Right atrium auricular region (tissue), 2 donors: ENCODE measurements at regions not wholly inside any gene's neighbourhood (a gene's known extent, or its start where the extent isn't known, plus 50 kb on each side); places are given as distances from the start of the nearest gene placed in this dataset.

Experiments
- DNase-seq: peaks from one replicate; pipeline ENCODE4 v3.0.0-alpha.2; 2019; ENCODE audit warnings: low spot score
- H3K27ac ChIP-seq, 2 donors: fragments of 200-600 bp; sonication (generic); 1 replicate in 1 of 2; 2 replicates in 1 of 2; pipeline ENCODE4 v1.5.1; 2016 to 2019
- H3K27me3 ChIP-seq, 2 donors: fragments of 200-600 bp; sonication (generic); one replicate each; pipeline versions ENCODE4 v1.5.1 to v1.6.0; 2017 to 2019
- H3K36me3 ChIP-seq: fragments of 200-600 bp; sonication (generic); one replicate; pipeline ENCODE4 v1.5.1; 2016
- H3K4me1 ChIP-seq, 2 donors: fragments of 200-600 bp; sonication (generic); one replicate each; pipeline versions ENCODE4 v1.5.1 to v1.6.0; 2017 to 2019
- H3K4me3 ChIP-seq, 2 donors: fragments of 200-600 bp; sonication (generic); 1 replicate in 1 of 2; 2 replicates in 1 of 2; pipeline ENCODE4 v1.5.1; 2017 to 2019; ENCODE audit warnings: mild to moderate bottlenecking in 1 of 2, moderate library complexity in 1 of 2
- H3K9me3 ChIP-seq, 2 donors: fragments of 200-600 bp; sonication (generic); one replicate each; pipeline ENCODE4 v1.5.1; 2019
- TF ChIP-seq, protein P1 (sequence below), 2 donors: fragments of 200-600 bp; sonication (generic); IDR thresholded peaks; one replicate each; pipeline ENCODE4 v1.5.1; 2019; ENCODE audit warnings: antibody characterized with exemption in 2 of 2

GRCh38 chr2:37873749-37874330, 51.2 kb upstream of the RMDN2 start:
- Histone ChIP-seq H3K27ac (peak overlapping the region in 1 of 2 donors; percentile 38), H3K36me3 (no peaks in the 10 kb centered on the region), H3K27me3 (no peaks in the 10 kb centered on the region), H3K9me3 (no peaks in the 10 kb centered on the region), H3K4me3 (no peak overlapping the region), H3K4me1 (peaks cover 0 to 53% of the 10 kb centered on the region in 2 donors)
- TF ChIP-seq, protein P1, sequence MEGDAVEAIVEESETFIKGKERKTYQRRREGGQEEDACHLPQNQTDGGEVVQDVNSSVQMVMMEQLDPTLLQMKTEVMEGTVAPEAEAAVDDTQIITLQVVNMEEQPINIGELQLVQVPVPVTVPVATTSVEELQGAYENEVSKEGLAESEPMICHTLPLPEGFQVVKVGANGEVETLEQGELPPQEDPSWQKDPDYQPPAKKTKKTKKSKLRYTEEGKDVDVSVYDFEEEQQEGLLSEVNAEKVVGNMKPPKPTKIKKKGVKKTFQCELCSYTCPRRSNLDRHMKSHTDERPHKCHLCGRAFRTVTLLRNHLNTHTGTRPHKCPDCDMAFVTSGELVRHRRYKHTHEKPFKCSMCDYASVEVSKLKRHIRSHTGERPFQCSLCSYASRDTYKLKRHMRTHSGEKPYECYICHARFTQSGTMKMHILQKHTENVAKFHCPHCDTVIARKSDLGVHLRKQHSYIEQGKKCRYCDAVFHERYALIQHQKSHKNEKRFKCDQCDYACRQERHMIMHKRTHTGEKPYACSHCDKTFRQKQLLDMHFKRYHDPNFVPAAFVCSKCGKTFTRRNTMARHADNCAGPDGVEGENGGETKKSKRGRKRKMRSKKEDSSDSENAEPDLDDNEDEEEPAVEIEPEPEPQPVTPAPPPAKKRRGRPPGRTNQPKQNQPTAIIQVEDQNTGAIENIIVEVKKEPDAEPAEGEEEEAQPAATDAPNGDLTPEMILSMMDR (IDR thresholded peaks at IDR 0.05): no peak
- DNase-seq: no peak

DNA sequence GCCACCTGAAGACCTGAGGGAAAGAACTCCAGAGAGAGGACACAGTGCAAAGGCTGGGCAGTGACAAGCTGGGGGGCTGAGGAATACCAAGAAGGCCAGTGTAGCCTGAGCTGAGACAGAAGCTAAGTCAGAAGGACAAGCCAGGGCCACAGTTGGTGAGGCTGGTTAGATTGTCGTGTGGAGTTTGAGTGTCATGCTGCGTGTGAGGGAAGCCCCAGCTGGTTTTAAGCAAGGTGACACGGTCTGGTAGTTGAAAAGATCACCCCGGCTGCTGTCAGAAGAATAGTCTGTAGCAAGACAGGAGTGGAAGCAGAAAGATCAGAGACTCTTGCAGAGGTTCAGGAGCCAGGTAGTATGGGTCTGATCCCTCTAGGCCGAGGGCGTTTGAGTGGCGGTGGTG, 50.6 kb upstream of the RMDN2 start:
- no peaks in the 10 kb centered on the region for H3K27me3 ChIP-seq
- peaks cover 0 to 53% of the 10 kb centered on the region in 2 donors for H3K4me1 ChIP-seq
- DNase-seq: no peak
- H3K27ac ChIP-seq: no peak overlapping the region
- no peaks in the 10 kb centered on the region for H3K36me3 ChIP-seq
- TF ChIP-seq, protein P1 (IDR thresholded peaks at IDR 0.05): no peak
- H3K9me3 ChIP-seq: no peaks in the 10 kb centered on the region
- no peak overlapping the region for H3K4me3 ChIP-seq
